ENCODE measurements at regions not wholly inside any gene's neighbourhood (a gene's known extent, or its start where the extent isn't known, plus 50 kb on each side); places are given as distances from the start of the nearest gene placed in this dataset.

DNA sequence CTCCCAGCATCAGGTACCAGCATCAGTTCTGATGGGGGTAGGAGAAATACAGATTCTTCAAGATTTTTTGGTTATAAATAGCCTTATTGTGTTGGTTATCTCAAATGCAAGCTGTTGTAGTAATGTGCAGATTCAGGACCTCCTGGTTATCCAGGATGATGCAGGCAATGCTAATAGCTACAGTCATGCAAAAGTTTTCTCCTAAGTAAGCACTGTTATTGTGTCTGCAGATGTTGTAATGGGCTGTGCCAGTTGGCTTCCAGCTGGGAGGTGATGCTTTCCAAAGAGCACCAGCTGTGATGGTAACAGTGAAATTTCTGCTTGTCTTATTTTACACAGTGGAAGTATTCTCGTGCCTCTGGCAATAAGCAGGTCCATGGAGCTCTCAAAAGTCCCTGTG, 719.2 kb upstream of the CTNND2 start:
- no peak overlapping the region for H4K91ac ChIP-seq (ENCODE audit: low read length)
- no peak overlapping the region for H3K18ac ChIP-seq (ENCODE audit: low read depth in 1 of 2, low read length in 2 of 2)
- 15% methylated on average over 1 of the region's 1 CpG for WGBS

DNA sequence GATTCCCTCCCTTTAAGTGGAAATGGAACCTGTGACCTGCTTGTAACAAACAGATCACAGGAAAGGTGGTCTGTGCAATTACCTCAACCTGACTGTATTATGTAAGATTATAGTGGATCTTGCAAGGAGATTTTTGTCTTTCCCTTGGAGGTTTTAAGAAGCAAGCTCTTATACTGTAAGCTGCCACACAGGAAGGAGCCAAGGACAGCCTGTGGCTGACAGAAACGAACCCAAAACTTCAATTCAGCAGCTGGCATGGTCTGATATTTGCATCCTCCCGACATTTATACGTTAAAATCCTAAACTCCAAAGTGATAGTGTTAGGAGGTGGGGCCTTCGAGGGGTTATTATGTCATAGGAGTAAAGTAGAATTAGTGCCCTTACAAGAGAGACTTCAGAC, 711.8 kb upstream of the CTNND2 start:
- Histone ChIP-seq H2BK12ac (ENCODE audit: low read length in 2 of 2) (no peak overlapping the region), H3K4me3 (ENCODE audit: insufficient read depth in 1 of 2, low read depth in 1 of 2, low read length in 2 of 2) (no peak overlapping the region), H4K91ac (ENCODE audit: low read length) (no peak overlapping the region), H2AFZ (ENCODE audit: low read depth, low read length) (no peak overlapping the region), H2BK5ac (ENCODE audit: low read depth, low read length, poor library complexity, severe bottlenecking) (no peak overlapping the region), H3K4me1 (ENCODE audit: control insufficient read depth, insufficient read depth, low read depth, low read length) (no peaks in the 10 kb centered on the region), H3K18ac (ENCODE audit: low read depth in 1 of 2, low read length in 2 of 2) (no peak overlapping the region), H3K4ac (ENCODE audit: low read depth in 1 of 2, low read length in 2 of 2) (no peak overlapping the region), H4K8ac (ENCODE audit: low read length) (no peak overlapping the region), H3K23ac (ENCODE audit: low read length in 2 of 2) (no peak overlapping the region), H3K36me3 (ENCODE audit: control insufficient read depth in 1 of 2, insufficient read depth in 2 of 2, low read depth in 1 of 2, low read length in 2 of 2) (no peaks in the 10 kb centered on the region), H2AK5ac (ENCODE audit: low read length, severe bottlenecking) (no peak overlapping the region), H3K9me3 (ENCODE audit: control insufficient read depth, low read length) (peaks cover 60% of the 10 kb centered on the region), H2BK15ac (ENCODE audit: low read depth, poor library complexity, severe bottlenecking) (no peak overlapping the region), H3K27ac (ENCODE audit: low read length, poor library complexity, severe bottlenecking) (no peak overlapping the region), H3K79me1 (replicated peaks; ENCODE audit: low read length, poor library complexity, severe bottlenecking) (no peaks in the 10 kb centered on the region), H2BK120ac (ENCODE audit: low read depth, low read length) (no peak overlapping the region), H3K9ac (ENCODE audit: low read length) (no peak overlapping the region), H3K4me2 (ENCODE audit: low read length, poor library complexity, severe bottlenecking) (no peak overlapping the region), H3K27me3 (ENCODE audit: control insufficient read depth in 1 of 2, insufficient read depth in 1 of 2, low read length in 2 of 2) (no peaks in the 10 kb centered on the region), H3K14ac (ENCODE audit: low read length in 2 of 2) (no peak overlapping the region)
- WGBS, result 60% methylated on average over 1 of the region's 4 CpGs
- no peak for DNase-seq

More for the DNA sequence above, 719.2 kb upstream of the CTNND2 start:
- no peak overlapping the region for H2AFZ ChIP-seq (ENCODE audit: low read depth, low read length)
- no peak overlapping the region for H3K27ac ChIP-seq (ENCODE audit: low read length, poor library complexity, severe bottlenecking)
- no peak overlapping the region for H3K4me3 ChIP-seq (ENCODE audit: insufficient read depth in 1 of 2, low read depth in 1 of 2, low read length in 2 of 2)
- no peak overlapping the region for H2BK12ac ChIP-seq (ENCODE audit: low read length in 2 of 2)
- H3K4ac ChIP-seq (ENCODE audit: low read depth in 1 of 2, low read length in 2 of 2), result no peak overlapping the region
- H3K4me2 ChIP-seq (ENCODE audit: low read length, poor library complexity, severe bottlenecking), result no peak overlapping the region
- no peak overlapping the region for H4K8ac ChIP-seq (ENCODE audit: low read length)
- H3K4me1 ChIP-seq (ENCODE audit: control insufficient read depth, insufficient read depth, low read depth, low read length), result no peaks in the 10 kb centered on the region
- H2BK15ac ChIP-seq (ENCODE audit: low read depth, poor library complexity, severe bottlenecking), result no peak overlapping the region
- H3K36me3 ChIP-seq (ENCODE audit: control insufficient read depth in 1 of 2, insufficient read depth in 2 of 2, low read depth in 1 of 2, low read length in 2 of 2), result no peaks in the 10 kb centered on the region
- no peak for DNase-seq
- H3K9me3 ChIP-seq (ENCODE audit: control insufficient read depth, low read length), result peaks cover 32% of the 10 kb centered on the region
- H2BK120ac ChIP-seq (ENCODE audit: low read depth, low read length), result no peak overlapping the region
- H3K27me3 ChIP-seq (ENCODE audit: control insufficient read depth in 1 of 2, insufficient read depth in 1 of 2, low read length in 2 of 2), result no peaks in the 10 kb centered on the region
- no peaks in the 10 kb centered on the region for H3K79me1 ChIP-seq (replicated peaks; ENCODE audit: low read length, poor library complexity, severe bottlenecking)
- H3K14ac ChIP-seq (ENCODE audit: low read length in 2 of 2), result no peak overlapping the region
- no peak overlapping the region for H3K9ac ChIP-seq (ENCODE audit: low read length)
- H2AK5ac ChIP-seq (ENCODE audit: low read length, severe bottlenecking), result no peak overlapping the region
- no peak overlapping the region for H2BK5ac ChIP-seq (ENCODE audit: low read depth, low read length, poor library complexity, severe bottlenecking)
- no peak overlapping the region for H3K23ac ChIP-seq (ENCODE audit: low read length in 2 of 2)

DNA sequence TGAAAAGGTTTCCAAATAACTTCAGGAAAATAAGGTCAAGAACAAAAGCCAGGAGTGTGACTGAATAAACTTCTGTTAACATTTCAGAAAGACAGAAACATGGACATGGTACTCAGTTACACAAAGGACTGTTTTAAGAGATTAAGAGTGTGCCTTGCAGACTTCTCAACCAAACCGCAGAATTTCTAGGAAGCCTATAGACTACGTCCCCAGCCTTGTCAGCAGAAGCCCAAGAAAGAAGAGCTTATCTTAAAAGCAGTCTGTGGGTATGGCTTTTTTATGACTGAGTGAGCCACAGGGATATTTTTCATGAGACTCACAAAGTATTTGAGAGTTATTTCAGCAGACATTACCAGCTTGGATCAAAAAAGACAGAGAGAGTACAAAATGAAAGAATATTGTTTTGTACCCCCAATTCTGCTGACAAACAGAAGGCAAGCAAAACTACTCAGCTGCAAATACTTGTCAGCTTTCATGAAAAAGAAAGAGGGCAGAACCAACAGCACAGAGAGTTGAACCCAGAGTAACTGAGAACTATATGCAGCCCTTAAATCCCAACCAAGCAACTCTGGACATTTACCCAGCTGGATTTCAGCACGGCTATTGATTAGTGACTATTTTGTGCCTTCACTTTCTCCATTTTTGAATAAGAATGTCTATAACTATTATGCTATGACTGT, 711.0 kb upstream of the CTNND2 start:
- Histone ChIP-seq H3K79me1 (replicated peaks; ENCODE audit: low read length, poor library complexity, severe bottlenecking) (no peaks in the 10 kb centered on the region), H2AK5ac (ENCODE audit: low read length, severe bottlenecking) (no peak overlapping the region), H4K8ac (ENCODE audit: low read length) (no peak overlapping the region), H2BK12ac (ENCODE audit: low read length in 2 of 2) (no peak overlapping the region), H3K4me2 (ENCODE audit: low read length, poor library complexity, severe bottlenecking) (no peak overlapping the region), H2BK5ac (ENCODE audit: low read depth, low read length, poor library complexity, severe bottlenecking) (no peak overlapping the region), H3K23ac (ENCODE audit: low read length in 2 of 2) (no peak overlapping the region), H2BK120ac (ENCODE audit: low read depth, low read length) (no peak overlapping the region), H2AFZ (ENCODE audit: low read depth, low read length) (no peak overlapping the region), H4K91ac (ENCODE audit: low read length) (no peak overlapping the region), H3K36me3 (ENCODE audit: control insufficient read depth in 1 of 2, insufficient read depth in 2 of 2, low read depth in 1 of 2, low read length in 2 of 2) (no peaks in the 10 kb centered on the region), H3K18ac (ENCODE audit: low read depth in 1 of 2, low read length in 2 of 2) (no peak overlapping the region), H3K4me3 (ENCODE audit: insufficient read depth in 1 of 2, low read depth in 1 of 2, low read length in 2 of 2) (no peak overlapping the region), H3K9me3 (ENCODE audit: control insufficient read depth, low read length) (peaks cover 59% of the 10 kb centered on the region), H3K27ac (ENCODE audit: low read length, poor library complexity, severe bottlenecking) (no peak overlapping the region), H2BK15ac (ENCODE audit: low read depth, poor library complexity, severe bottlenecking) (no peak overlapping the region), H3K14ac (ENCODE audit: low read length in 2 of 2) (no peak overlapping the region), H3K4me1 (ENCODE audit: control insufficient read depth, insufficient read depth, low read depth, low read length) (no peaks in the 10 kb centered on the region), H3K9ac (ENCODE audit: low read length) (no peak overlapping the region), H3K27me3 (ENCODE audit: control insufficient read depth in 1 of 2, insufficient read depth in 1 of 2, low read length in 2 of 2) (no peaks in the 10 kb centered on the region), H3K4ac (ENCODE audit: low read depth in 1 of 2, low read length in 2 of 2) (no peak overlapping the region)
- DNase-seq, result no peak
- no CpG with 5 or more reads among the region's 3 CpGs for WGBS

GRCh38 chr5:12614608-12615007, 710.4 kb upstream of the CTNND2 start:
- Histone ChIP-seq H3K4me3 (ENCODE audit: insufficient read depth in 1 of 2, low read depth in 1 of 2, low read length in 2 of 2) (no peak overlapping the region), H3K79me1 (replicated peaks; ENCODE audit: low read length, poor library complexity, severe bottlenecking) (no peaks in the 10 kb centered on the region), H2BK12ac (ENCODE audit: low read length in 2 of 2) (no peak overlapping the region), H2BK5ac (ENCODE audit: low read depth, low read length, poor library complexity, severe bottlenecking) (no peak overlapping the region), H2BK120ac (ENCODE audit: low read depth, low read length) (no peak overlapping the region), H3K14ac (ENCODE audit: low read length in 2 of 2) (no peak overlapping the region), H3K23ac (ENCODE audit: low read length in 2 of 2) (no peak overlapping the region), H2BK15ac (ENCODE audit: low read depth, poor library complexity, severe bottlenecking) (no peak overlapping the region), H3K9ac (ENCODE audit: low read length) (no peak overlapping the region), H3K4ac (ENCODE audit: low read depth in 1 of 2, low read length in 2 of 2) (no peak overlapping the region), H3K4me2 (ENCODE audit: low read length, poor library complexity, severe bottlenecking) (no peak overlapping the region), H3K27ac (ENCODE audit: low read length, poor library complexity, severe bottlenecking) (no peak overlapping the region), H4K8ac (ENCODE audit: low read length) (no peak overlapping the region), H3K4me1 (ENCODE audit: control insufficient read depth, insufficient read depth, low read depth, low read length) (no peaks in the 10 kb centered on the region), H2AK5ac (ENCODE audit: low read length, severe bottlenecking) (no peak overlapping the region), H2AFZ (ENCODE audit: low read depth, low read length) (no peak overlapping the region), H3K18ac (ENCODE audit: low read depth in 1 of 2, low read length in 2 of 2) (no peak overlapping the region), H3K27me3 (ENCODE audit: control insufficient read depth in 1 of 2, insufficient read depth in 1 of 2, low read length in 2 of 2) (no peaks in the 10 kb centered on the region), H3K36me3 (ENCODE audit: control insufficient read depth in 1 of 2, insufficient read depth in 2 of 2, low read depth in 1 of 2, low read length in 2 of 2) (no peaks in the 10 kb centered on the region), H3K9me3 (ENCODE audit: control insufficient read depth, low read length) (peaks cover 65% of the 10 kb centered on the region), H4K91ac (ENCODE audit: low read length) (no peak overlapping the region)
- WGBS, result 38% methylated on average over 1 of the region's 1 CpG
- no peak for DNase-seq

All from mesenchymal stem cell (in vitro differentiated cells and primary cell).